ENCODE measurements at regions not wholly inside any gene's neighbourhood (a gene's known extent, or its start where the extent isn't known, plus 50 kb on each side); places are given as distances from the start of the nearest gene placed in this dataset.
"Not testable (repeated sequence)": the region's sequence is repeated elsewhere in the genome, so short reads cannot be mapped to it uniquely, and the experiment has no call there.

DNA sequence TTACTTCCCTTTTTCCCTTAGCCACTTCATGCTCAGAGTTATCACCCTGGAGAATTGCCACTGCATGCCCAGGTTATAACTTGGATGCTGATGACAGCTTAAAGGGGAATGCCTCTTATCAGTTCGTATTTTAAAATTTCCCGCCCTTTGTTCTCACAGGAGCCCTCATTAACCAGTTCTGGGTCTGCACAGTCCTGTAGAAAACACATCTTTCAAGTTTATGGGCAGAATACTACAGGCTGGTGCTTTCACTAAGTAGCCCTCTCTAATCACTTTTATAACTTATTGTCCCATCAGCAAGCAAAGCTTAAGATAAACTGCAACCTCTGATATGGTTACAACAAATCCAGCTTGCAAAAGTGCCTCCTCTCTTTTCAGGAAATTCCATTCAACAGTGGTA, 587.3 kb upstream of the UBE2E2 start:
- no peak for DNase-seq

DNA sequence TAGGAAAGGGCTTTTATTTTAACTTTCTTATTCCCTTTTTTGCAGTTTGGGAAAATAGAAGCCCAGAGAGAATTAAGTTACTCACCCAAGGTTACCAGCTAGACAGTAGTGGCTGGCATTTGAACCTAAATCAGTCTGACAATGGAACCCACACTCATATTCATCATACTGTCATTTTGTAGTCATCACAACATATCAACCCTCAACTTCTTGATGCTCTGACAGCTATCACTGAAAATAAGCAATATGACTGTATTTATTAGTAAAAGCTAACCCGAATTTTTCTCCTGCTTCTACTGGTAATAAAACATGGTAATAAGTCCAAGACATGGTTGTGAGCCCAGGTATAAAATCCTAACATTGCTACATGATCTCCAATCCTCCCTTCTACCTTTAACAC, 585.8 kb upstream of the UBE2E2 start:
- DNase-seq, result no peak

DNA sequence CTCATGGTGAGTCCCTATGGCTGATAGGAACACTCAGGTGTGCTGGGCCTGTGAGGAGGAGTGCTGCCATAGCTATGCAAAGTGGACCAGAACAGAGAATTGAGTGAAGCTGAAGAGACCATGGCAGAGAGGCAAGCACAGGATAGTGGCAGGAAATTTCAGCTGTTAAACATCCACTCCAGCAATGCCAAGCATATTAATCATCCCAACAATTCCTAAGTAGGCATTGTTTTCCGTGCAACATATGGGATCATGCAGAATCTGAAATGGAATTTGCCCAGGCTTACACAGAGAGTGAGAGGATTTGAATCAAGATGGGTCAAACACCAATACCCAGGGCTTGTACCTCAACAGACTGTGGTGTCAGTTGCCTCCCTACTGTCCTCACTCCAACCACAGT, 582.6 kb upstream of the UBE2E2 start:
- DNase-seq, result no peak

DNA sequence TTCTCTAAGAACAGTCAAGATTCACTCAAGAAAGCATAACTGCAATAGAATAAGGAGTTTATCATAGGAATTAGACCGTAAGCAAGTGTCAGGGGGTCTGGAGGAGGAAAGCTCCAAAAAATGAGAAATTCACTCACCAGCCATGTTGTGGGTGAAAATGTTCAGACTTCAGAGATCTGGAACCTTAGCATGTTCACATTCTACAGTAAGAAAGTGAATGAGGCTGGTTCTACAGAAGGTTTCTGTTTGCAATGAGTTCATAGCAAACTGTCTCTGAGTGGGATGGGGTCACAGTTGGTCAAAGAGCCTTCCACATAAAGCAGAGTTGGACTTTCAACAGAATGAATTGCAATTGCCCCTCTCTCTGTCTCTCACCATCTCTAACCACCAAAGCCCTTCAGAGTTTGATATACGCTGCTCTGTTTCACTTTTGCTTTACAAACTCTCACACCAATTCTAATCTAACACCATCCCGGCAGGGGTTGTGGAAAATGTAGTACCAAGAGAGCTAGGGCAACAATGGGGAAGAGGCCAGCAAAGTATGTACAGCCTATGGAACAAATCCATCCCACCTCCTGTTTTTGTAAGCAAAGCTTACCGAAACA, 581.8 kb upstream of the UBE2E2 start:
- DNase-seq, result no peak

DNA sequence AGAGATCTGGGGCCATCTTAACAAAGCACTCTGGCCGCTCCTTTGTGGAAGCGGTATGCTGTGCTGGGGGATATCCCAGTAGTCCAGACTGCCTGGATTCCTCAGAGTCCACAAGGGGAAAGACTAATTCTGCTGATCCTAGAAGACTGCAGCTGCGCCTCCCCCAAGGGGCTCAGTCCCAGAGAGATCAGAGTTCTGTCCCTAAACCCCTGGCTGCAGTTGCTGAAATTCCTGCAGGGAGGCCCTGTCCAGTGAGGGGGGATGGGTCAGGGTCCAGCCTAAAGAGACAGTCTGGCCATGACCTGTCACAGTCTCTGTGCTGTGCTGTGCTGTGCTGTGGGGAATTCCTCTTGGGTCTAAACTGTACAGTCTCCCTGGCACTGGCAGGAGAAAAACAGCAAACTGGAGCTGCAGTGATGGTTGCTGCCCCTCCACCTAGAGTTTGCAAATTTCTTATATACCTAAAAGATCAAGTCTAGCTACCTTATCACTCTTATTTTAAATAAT, 575.1 kb upstream of the UBE2E2 start:
- no peak for DNase-seq

DNA sequence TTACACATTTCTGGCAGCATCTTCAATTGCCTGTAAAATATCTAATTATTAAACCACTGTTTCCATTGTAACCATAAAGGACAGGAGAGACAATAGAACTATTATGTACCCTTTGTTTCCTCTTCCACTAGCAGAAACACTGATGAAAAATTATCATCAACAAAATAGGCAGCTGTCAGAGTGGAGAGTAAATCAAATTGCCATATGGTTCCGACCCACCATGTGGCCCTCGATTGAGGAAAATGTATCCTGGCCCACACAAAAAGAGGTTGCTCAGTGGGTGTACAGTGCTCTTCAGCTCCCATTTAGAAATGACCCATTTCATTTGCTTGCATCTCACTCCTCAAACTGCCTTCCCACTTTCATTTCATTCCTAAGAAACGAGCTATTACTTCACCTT, 570.6 kb upstream of the UBE2E2 start:
- no peak for DNase-seq

DNA sequence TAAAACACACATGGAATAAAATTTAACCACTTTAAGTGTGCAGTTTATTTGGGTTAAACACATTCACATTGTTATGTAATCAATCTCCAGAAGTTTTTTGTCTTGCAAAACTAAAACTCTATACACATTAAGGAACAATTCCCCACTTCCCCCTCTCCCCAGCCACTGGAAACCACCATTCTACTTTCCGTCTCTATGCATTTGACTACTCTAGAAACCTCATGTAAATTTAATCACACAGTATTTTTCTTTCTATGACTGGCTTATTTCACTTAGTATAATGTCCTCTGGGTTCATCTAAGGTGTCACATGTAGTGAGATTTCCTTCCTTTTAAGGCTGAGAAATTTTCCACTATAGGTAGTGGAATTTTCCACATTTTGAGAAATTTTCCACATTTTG, 568.7 kb upstream of the UBE2E2 start:
- DNase-seq, result no peak

DNA sequence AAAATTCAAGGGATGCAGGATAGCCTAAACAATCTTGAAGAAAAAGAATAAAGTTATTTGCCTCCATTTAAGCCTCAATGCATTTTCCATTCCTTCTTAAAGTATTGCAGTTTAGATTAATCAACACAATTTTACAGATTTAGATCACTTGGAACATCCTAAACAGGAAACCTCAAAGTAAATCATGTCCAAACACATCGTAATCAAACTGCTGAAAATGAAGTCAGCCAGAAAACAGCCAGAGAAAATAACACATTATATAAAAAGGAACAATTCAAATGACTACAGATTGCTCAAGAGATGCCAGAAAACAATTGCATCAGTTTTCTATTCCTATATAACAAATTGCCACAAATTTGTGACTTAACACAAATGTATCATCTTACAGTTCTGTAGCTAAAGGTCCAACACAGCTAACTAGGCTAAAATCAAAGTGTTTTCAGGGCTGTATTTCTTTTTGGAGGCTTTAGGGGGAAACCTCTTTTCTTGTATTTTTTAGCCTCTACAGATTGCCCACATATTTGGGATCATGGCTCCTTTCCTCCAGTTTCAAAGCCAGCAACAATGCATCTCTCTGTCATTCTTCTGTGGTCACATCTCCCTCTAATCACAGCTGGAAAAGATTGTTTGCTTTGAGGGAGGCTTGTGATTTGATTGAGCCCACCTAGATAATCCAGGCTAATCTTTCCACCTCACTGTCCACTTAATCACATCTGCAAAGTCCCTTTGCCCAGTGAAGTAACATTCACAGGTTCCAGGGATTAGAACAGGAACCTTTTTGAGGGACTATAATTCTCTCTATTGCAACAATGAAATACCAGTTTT, 543.3 kb upstream of the UBE2E2 start:
- no peak for DNase-seq

DNA sequence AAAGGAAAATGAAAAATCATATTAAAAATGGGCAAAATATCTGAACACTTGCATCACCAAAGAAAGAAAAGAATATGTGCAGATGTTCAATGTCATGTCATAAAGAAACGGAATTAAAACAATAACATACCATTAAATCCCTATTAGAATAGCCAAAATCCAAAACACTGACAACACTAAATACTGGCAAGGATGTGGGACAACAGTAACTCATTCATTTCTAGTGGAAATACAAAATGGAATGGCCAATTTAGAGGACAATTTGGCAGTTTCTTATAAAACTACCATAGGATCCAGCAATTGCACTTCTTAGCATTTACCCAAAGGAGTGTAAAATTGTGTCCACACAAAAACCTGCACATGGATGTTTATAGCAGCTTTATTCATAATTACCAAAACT, 542.5 kb upstream of the UBE2E2 start:
- DNase-seq, result no peak

DNA sequence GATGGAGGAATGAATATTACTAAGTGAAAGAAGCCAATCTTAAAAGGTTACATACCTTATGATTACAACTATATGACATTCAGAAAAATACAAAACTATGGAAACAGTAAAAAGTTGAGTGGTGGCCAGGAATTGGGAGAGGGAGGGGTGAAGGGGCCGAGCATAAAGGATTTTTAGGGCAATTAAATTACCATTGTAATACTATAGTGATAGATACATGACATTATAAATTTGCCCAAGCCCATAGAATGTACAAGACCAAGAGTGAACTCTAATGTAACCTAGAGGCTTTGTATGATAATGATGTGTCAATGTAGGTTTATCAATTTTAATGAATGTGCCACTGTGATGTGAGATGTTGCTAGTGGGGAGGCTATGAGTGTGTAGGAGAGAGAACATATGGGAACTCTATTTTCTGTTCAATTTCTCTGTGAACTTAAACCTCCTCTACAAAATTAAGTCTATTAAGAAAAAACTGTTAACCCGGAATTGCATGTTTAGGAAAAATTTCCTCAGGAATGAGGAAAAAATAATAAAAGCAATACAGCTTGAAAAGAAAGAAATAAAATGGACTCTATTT, 541.9 kb upstream of the UBE2E2 start:
- no peak for DNase-seq

DNA sequence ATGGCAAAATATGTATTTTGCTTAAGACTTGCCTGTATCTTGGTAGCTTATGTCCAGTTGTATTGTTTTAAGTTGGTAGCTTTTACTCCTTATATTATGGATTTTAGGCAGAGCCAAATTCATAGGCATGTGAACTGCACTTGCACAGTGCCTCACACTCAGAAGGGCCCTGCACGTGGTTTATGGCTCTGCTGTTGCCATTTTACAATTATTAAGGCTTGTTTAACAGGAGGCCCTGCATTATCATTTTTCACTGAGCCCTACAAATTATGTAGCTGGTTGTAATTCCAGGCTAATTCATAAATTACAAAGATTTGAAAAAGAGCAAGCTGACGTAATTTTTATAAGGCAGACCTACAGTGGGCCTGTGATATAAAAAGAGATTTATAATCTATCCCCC, 537.6 kb upstream of the UBE2E2 start:
- DNase-seq, result no peak

DNA sequence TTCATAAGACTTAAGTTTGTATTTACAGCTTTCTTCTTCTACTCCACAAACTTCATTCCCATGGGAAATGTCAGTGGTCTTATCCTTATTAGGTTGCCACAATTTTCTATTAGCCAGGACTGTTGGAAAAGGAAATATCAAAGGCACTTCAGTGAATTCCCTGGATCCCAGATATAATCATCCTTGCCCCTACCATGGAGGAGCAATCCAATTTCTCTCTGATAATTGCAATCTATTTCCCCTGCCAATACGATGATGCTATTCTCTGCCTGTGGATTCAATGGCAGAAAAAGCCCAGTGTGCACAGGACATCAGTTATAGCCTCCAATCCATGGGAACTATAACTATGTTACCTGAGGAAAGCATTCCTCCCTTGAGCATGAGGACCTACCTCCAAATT, 536.4 kb upstream of the UBE2E2 start:
- no peak for DNase-seq

DNA sequence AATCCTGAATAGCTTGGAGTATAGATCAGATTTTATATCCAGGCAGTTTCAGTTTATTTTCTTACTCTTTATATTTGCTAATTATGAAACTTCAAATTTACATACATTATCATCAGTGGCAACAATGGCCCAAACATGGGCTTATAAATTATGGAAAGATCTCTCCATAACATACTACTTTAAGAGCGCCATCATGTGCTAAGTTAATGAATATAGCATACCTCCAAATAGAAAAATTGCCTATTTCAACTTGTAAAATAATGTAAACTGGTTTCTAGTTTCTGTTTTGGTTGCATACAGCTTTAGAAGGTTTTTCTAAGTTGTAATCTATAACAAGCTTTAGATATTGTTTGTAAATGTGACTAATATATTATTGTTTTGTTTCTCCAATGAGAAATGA, 531.3 kb upstream of the UBE2E2 start:
- DNase-seq, result no peak

DNA sequence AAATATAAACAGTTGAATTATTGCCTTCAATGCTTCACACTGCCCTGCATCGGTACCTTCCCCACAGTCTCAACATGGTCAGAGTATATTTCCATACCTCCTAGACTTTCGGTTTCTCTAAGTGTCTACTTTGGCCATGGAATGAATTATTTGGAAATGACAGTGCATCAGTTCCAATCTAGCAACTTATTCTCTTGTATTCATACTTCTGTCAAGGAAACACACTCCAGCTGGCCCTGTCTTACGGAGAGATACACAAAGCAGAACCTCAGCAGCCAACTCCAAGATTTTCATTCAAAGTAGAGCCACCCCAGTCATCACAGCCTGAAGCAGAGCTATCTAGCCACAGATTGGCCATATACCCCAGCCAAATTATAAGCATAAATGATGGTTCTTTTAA, 518.4 kb upstream of the UBE2E2 start:
- DNase-seq, result no peak

DNA sequence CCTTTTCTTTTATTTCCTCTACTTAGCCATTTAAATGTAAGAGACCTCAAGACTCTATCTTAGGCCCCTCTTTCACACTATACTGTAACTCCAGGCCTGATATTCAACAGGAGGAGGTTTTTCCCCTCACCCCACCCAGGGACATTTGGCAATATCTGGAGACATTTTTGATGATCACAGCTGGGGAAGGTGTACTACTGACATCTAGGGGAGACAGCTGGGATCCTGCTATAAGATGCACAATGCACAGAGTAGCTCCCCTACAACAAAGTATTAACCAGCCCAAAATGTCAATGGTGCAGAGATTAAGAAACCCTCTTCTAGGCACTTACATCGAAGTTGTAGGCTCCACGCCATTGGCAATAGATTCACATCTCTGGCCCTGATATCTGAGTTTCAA, 517.5 kb upstream of the UBE2E2 start:
- peak in 1 of 2 experiments; percentile 28 for DNase-seq

DNA sequence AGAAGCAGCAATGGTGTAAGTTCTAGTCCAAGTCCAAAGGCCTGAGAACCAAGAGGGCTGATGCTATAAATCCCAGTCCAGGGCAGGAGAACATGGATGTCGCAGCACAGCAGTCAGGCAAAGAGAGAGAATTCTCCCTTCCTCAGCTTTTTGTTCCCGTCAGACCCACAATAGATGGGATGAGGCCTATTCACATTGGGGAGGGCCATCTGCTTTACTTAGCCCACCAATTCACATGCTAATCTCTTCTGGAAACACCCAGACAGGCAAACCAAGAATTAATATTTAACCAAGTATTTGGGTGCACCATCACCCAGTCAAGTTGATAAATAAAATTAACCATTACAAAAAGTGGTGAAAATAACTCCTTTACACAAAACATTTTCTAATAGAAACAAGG, 511.7 kb upstream of the UBE2E2 start:
- DNase-seq, result no peak

DNA sequence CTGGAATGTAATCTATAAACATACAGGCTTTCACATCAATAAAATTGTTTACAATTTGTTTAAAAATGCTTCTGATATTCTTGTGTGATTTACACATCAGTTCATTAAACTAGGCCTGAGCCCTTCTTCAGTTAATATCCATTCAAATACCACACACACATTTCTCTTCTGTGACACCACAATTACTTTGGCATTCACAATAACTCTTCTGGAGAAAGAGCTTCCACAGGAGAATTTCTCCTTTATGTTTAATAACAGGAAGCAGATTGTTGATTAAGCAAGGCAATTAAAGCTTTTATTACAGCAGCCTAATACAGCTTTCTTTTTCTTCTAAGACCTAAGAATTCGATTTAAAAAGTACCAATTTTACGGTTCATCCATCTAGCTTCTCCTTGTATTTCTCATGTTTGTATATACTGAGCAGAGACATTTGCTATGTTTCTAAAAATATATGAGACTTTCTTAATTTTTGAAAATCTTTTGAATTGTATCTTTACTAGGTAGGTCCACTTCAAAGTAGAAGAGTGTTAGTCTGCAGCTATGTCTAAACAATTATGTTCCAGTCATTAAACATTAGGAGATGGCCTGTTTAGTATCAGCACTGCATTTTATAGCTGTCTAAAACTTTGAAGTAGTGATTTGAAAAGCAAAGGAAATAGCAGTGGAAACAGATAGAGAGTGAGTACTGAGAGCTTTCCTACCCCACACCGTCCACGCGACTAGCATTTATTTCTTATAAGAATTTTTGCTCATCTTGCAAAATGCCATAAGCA, 511.1 kb upstream of the UBE2E2 start:
- no peak for DNase-seq

DNA sequence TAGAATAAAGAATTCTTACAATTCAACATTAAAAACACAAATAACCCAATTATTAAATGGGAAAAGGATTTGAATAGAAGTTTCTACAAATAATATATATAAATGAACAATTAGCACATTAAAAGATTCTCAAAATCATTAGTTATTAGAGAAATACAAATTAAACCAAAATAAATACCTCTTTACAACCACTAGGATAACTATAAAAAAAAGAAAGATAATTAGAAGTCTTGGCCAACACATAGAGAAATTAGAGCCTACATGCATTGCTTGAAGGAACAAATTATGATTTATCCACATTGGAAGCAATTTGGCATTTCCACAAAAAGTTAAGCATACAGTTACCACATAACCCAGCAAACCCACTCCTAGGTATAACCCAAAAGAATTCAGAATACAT, 502.3 kb upstream of the UBE2E2 start:
- DNase-seq, result no peak

DNA sequence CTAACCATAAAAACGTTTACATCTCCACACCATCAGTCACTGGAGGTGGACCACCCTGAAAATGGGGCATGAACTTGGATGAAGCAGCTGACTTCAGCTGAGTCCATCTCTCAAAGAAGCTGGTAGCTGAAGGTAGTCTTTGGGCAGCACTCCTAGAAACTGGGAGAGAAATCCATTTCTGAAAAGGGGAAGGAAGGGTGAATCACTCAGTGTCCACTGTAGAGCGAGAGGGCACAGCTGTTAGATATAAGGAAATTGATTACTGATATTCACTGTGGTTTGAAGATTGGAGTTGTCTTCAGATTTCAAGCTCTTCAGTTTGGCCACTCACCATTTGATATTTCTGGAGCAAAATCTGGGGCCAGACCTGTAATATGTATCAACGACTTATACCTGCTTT, 499.0 kb upstream of the UBE2E2 start:
- DNase-seq, result no peak

DNA sequence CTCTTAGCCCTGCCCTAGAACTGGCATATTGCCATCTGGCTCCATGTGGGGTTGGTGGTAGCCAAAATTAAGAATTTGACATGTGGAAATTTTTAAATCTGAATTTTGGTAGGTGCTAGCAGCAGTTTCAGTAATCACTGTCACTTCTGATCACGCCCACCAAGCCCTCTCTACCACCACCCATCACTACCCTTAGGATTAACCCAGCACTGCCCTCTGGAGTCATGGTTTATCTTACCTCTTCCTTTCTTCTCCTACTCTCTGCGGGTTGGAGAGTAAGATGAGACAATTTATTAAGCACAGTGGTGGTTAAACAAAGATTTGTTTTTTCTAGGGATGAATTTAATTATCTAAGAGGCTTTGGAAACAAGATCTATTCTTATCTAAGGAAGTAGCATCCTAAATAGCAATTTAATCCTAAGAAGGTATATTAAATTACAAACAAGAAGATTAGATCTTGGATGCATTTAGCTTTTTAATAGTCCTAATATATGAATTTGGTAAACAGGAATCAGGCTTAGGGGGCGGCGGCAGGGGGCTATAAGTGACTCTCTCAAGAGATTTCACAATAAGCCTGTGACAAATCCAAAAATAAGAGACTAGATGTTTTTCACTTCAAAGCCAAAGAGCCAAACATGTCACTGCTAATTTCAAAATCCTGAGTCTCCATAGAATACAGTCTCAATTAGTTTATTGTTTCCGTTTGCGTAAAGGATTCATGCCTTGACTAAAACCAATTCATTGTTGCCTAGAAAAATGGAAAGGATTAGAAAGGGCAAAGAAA, 498.4 kb upstream of the UBE2E2 start:
- no peak for DNase-seq

DNA sequence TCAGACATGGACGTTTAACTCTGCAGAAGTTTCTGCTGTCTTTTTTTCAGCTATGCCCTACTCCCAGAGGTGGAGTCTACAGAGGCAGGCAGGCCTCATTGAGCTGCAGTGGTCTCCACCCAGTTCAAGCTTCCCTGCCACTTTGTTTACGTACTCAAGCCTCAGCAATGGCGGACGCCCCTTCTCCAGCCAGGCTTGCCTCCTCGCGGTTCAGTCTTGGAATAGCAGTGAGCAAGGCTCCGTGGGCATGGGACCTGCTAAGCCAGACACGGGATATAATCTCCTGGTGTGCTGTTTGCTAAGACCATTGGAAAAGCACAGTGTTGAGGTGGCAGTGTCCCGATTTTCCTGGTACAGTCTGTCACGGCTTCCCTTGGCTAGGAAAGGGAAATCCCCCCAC, 496.2 kb upstream of the UBE2E2 start:
- DNase-seq, result not testable (repeated sequence)

DNA sequence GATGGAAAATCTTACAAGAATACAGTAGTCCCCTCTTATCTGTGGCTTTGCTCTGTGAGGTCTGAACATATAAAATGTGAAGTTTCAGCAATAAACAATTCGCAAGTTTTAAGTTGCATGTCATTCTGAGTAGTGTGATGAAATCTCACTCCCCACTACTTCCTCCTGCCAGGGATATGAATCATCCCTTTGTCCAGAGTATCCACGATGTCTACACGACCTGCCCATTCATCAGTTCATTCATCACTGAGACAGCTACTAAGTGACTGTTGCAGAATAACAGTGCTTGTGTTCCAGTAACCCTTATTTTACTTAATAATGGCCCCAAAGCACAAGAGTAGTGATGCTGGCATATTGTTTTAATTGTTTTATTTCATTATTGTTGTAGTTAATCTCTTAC, 489.2 kb upstream of the UBE2E2 start:
- DNase-seq, result no peak

DNA sequence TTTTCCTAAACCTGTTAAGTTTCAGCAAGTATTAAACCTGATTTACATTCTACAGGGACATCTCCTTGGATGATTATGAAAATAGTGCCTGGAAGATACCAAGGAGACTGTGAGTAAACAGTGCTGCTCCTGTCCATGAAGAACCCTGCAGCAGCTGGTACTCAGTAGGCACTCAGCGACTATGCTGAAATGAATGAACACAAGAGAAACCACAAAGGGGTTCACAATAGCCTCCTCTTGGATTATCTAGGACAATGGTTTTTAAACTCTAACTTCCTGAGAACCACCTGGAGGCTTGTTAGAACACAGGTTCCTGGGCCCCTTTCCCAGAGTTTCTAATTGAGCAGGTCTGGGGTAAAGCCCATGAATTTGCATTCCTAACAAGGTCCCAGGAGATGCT, 488.4 kb upstream of the UBE2E2 start:
- DNase-seq, result no peak

Measured in NCI-H446 (cell line).